Common myeloid progenitor, CD34-positive (primary cell): ENCODE measurements at regions not wholly inside any gene's neighbourhood (a gene's known extent, or its start where the extent isn't known, plus 50 kb on each side); places are given as distances from the start of the nearest gene placed in this dataset.
A peak's percentile ranks its signal among the peaks of the same experiment; 100 is the strongest.

Source experiments
- CTCF ChIA-PET: fragments of 350-600 bp; sonication (Branson Sonifier 250); formaldehyde crosslinking; loops from one replicate; lab custom pipeline; 2021; ENCODE audit warnings: antibody characterized with exemption; lab: Charles Lee
- POLR2A ChIA-PET: fragments of 350-600 bp; sonication (Branson Sonifier 250); formaldehyde crosslinking; loops from one replicate; lab custom pipeline; 2021; ENCODE audit warnings: antibody characterized with exemption; lab: Charles Lee
- DNase-seq, 3 donors: peaks; one replicate each; pipeline versions ENCODE4 v3.0.0 to v3.0.0-alpha.2; 2013
- H3K27ac ChIP-seq, 2 experiments: 1 replicate in 1 of 2; 2 replicates in 1 of 2; pipeline ENCODE4 v1.7.0; 2013; ENCODE audit warnings: inconsistent platforms in 2 of 2, low read length in 2 of 2, mild to moderate bottlenecking in 2 of 2, low read depth in 1 of 2, moderate library complexity in 1 of 2; ENCODE audit not compliant: severe bottlenecking in 2 of 2, insufficient read depth in 1 of 2, poor library complexity in 1 of 2
- H3K27me3 ChIP-seq, 5 experiments: replicated peaks in 2 of 5; 1 replicate in 3 of 5; 2 replicates in 2 of 5; pipeline versions ENCODE4 v1.6.1 to v1.7.0; 2013; ENCODE audit warnings: low read length in 4 of 5, mild to moderate bottlenecking in 2 of 5, moderate library complexity in 2 of 5, inconsistent platforms in 1 of 5; ENCODE audit not compliant: insufficient read depth in 5 of 5, control insufficient read depth in 4 of 5
- H3K36me3 ChIP-seq, 4 experiments: 1 replicate in 2 of 4; 2 replicates in 2 of 4; pipeline versions ENCODE4 v1.6.1 to v1.7.0; 2013; ENCODE audit warnings: low read length in 3 of 4, control low read depth in 1 of 4, mild to moderate bottlenecking in 1 of 4; ENCODE audit not compliant: control insufficient read depth in 4 of 4, insufficient read depth in 4 of 4
- H3K4me1 ChIP-seq, 4 experiments: 1 replicate in 3 of 4; 2 replicates in 1 of 4; pipeline versions ENCODE4 v1.6.1 to v1.7.1; 2013; ENCODE audit warnings: low read length in 3 of 4, mild to moderate bottlenecking in 3 of 4, control low read depth in 1 of 4, inconsistent platforms in 1 of 4, moderate library complexity in 1 of 4; ENCODE audit not compliant: control insufficient read depth in 4 of 4, insufficient read depth in 4 of 4; ENCODE audit errors: control extremely low read depth in 1 of 4
- H3K4me3 ChIP-seq, 7 experiments: 1 replicate in 4 of 7; 2 replicates in 3 of 7; pipeline versions ENCODE4 v1.5.1 to v1.7.0; 2013; ENCODE audit warnings: mild to moderate bottlenecking in 7 of 7, low read length in 6 of 7, moderate library complexity in 6 of 7, inconsistent platforms in 2 of 7, low read depth in 2 of 7, control low read depth in 1 of 7; ENCODE audit not compliant: insufficient read depth in 4 of 7, control insufficient read depth in 1 of 7; ENCODE audit errors: extremely low read depth in 1 of 7
- H3K9me3 ChIP-seq, 5 experiments: 1 replicate in 4 of 5; 2 replicates in 1 of 5; pipeline versions ENCODE4 v1.6.1 to v1.7.1; 2013; ENCODE audit warnings: low read length in 4 of 5, mild to moderate bottlenecking in 2 of 5, inconsistent platforms in 1 of 5, low read depth in 1 of 5, moderate library complexity in 1 of 5; ENCODE audit not compliant: control insufficient read depth in 4 of 5, insufficient read depth in 2 of 5; ENCODE audit errors: control extremely low read depth in 1 of 5
- WGBS: methylation state at CpG from one replicate; pipeline ENCODE4 v1.1.5; 2013; ENCODE audit not compliant: insufficient coverage; 5-methylcytosine and 5-hydroxymethylcytosine counted together

DNA sequence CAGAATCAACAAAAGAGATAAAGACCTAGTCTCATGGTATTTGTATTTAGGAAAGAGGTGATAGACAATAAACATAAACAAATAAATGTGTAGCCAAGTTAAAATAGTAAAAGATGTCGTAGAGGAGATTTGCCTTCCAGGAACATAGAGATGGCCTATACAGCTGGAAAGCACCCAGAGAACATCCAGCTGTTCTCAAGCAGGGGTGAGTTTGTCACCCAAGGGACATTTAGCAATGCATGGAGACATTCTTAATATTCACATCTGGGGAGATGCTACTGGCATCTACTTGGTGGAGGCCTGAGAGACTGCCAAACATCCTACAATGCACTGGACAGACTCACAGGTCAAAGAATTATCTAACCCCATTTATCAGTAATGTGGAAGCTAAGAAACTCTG lies 88.3 kb downstream of the C11orf87 start:
- peaks cover 0 to 16% (median 6%) of the 10 kb centered on the region in 4 experiments for H3K4me1 ChIP-seq
- no peak for DNase-seq
- no peak overlapping the region for H3K4me3 ChIP-seq
- 100% methylated on average over 1 of the region's 1 CpG for WGBS
- H3K27ac ChIP-seq: no peak overlapping the region
- ChIA-PET POLR2A (no interaction called here), CTCF (no interaction called here)
- no peaks in the 10 kb centered on the region for H3K36me3 ChIP-seq
- H3K9me3 ChIP-seq: peaks cover 0 to 2% (median 0%) of the 10 kb centered on the region in 5 experiments
- no peaks in the 10 kb centered on the region for H3K27me3 ChIP-seq

DNA sequence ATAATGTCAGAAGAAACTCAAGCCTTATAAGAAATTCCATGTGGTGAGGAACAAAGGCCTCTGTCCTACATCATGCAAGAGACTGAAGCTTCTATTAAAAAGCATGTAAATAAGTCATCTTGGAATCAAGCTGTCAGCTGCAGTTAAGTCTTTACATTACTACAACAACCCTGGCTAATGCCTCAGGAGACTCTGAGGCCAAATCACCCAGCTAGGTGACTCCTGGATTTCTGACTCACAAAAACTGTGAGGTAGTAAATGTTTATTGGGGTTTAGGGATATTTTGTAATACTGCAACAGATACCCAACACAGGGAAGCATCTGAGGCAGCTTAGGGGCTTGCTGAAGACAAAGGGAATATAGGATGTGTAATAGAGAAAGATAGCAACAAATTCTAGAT lies 89.6 kb downstream of the C11orf87 start:
- H3K27me3 ChIP-seq: no peaks in the 10 kb centered on the region
- no peaks in the 10 kb centered on the region for H3K36me3 ChIP-seq
- H3K4me1 ChIP-seq: peaks cover 0 to 16% (median 6%) of the 10 kb centered on the region in 4 experiments
- ChIA-PET CTCF (no interaction called here), POLR2A (no interaction called here)
- no peak overlapping the region for H3K4me3 ChIP-seq
- H3K9me3 ChIP-seq: peaks cover 0 to 2% (median 0%) of the 10 kb centered on the region in 5 experiments
- DNase-seq: no peak
- no peak overlapping the region for H3K27ac ChIP-seq

DNA sequence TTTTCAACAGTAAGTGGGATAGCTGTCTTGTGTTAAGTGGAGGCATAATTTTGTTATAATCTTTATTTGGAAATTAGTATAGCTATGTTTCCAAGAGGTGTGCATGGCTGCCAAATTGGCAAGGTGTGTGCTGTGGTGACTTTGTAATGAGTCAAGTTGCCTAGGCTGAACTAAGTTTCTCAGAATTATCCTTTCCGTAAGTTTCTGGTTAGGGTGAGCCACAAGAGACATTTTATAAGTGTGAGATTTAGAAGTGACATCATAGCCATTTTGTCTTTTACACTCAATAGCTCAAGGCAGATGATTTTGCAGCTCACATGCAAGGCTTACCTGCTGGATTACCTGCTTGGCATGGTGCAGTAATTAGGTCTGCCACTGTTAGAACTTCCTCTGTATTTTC lies 90.3 kb downstream of the C11orf87 start:
- H3K9me3 ChIP-seq: peaks cover 0 to 2% (median 0%) of the 10 kb centered on the region in 5 experiments
- WGBS: 100% methylated on average over 1 of the region's 1 CpG
- no peaks in the 10 kb centered on the region for H3K36me3 ChIP-seq
- H3K27me3 ChIP-seq: no peaks in the 10 kb centered on the region
- H3K27ac ChIP-seq: no peak overlapping the region
- peaks cover 0 to 16% (median 6%) of the 10 kb centered on the region in 4 experiments for H3K4me1 ChIP-seq
- CTCF ChIA-PET: no interaction called here
- POLR2A ChIA-PET: no interaction called here
- H3K4me3 ChIP-seq: no peak overlapping the region
- DNase-seq: no peak

GRCh38 chr11:109512680-109513079 lies 90.7 kb downstream of the C11orf87 start:
- Histone ChIP-seq H3K4me3 (no peak overlapping the region), H3K4me1 (peaks cover 0 to 16% (median 6%) of the 10 kb centered on the region in 4 experiments), H3K9me3 (peaks cover 0 to 2% (median 0%) of the 10 kb centered on the region in 5 experiments), H3K36me3 (no peaks in the 10 kb centered on the region), H3K27ac (no peak overlapping the region), H3K27me3 (no peaks in the 10 kb centered on the region)
- POLR2A ChIA-PET: no interaction called here
- CTCF ChIA-PET: no interaction called here
- peak; percentile 4 to 86 (median 35) for DNase-seq
- WGBS: 0% methylated on average over 2 of the region's 2 CpGs

DNA sequence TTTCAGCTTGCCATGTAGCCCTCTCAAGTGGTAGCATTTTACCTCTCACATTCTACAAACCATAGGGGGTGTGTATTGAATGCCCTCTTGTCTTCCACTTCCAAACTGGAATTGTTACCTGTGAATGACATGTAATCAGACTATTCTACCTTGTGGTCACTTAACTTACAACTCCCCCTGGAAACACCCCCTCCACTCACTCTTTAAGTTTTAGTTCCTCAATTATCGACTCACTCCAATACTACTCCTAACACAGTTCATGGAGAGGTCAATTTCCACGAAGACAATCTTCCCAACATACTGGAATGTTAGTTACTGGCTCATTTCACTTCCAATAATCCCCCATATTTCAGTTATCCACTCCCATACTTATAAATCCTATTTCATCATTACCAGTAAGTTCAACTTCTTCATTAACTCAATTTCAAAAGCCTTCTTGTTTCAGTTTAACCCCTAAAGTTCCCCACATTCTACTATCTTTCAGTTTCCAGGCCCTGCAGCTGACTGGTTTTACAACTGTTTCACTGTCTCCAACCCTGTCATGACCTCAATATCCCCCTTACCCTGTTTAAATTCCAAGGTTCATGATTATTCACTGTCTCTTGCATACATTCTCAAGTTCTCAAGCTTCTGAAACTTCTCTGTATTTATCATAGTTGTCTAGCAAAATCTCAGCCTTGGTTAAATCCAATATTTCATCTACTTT lies 92.5 kb downstream of the C11orf87 start:
- H3K4me3 ChIP-seq: no peak overlapping the region

GRCh38 chr11:109519253-109519652 lies 97.3 kb downstream of the C11orf87 start:
- no peak for DNase-seq
- Histone ChIP-seq H3K27ac (no peak overlapping the region), H3K36me3 (no peaks in the 10 kb centered on the region), H3K27me3 (no peaks in the 10 kb centered on the region), H3K4me3 (no peak overlapping the region), H3K4me1 (peaks cover 0 to 1% (median 0%) of the 10 kb centered on the region in 4 experiments), H3K9me3 (no peaks in the 10 kb centered on the region)
- CTCF ChIA-PET: no interaction called here
- no CpG with 5 or more reads among the region's 2 CpGs for WGBS
- POLR2A ChIA-PET: no interaction called here

More for the DNA sequence above, 92.5 kb downstream of the C11orf87 start:
- no peak overlapping the region for H3K27ac ChIP-seq
- no peaks in the 10 kb centered on the region for H3K27me3 ChIP-seq
- peak in 1 of 3 donors; percentile 10 for DNase-seq
- 50% methylated on average over 2 of the region's 2 CpGs for WGBS
- ChIA-PET CTCF (no interaction called here), POLR2A (interaction anchor here (0.6 kb wide), 1 partner anchor 407 kb away, joined by 3 read pairs; no protein-coding TSS in a partner anchor)
- H3K9me3 ChIP-seq: peaks cover 0 to 2% (median 0%) of the 10 kb centered on the region in 5 experiments
- no peaks in the 10 kb centered on the region for H3K36me3 ChIP-seq
- H3K4me1 ChIP-seq: peaks cover 0 to 16% (median 4%) of the 10 kb centered on the region in 4 experiments

- H3K27ac ChIP-seq: no peak overlapping the region
- no peaks in the 10 kb centered on the region for H3K4me1 ChIP-seq
- POLR2A ChIA-PET: no interaction called here
- WGBS: no CpG with 5 or more reads among the region's 1 CpG
- H3K36me3 ChIP-seq: no peaks in the 10 kb centered on the region
- DNase-seq: no peak
- no peak overlapping the region for H3K4me3 ChIP-seq
- no peaks in the 10 kb centered on the region for H3K27me3 ChIP-seq
- peaks cover 0 to 2% (median 0%) of the 10 kb centered on the region in 5 experiments for H3K9me3 ChIP-seq
- CTCF ChIA-PET: interaction anchor here (1.7 kb wide), 1 partner anchor 11 kb away, joined by 4 read pairs; no protein-coding TSS in a partner anchor
Observed at GRCh38 chr11:109521571-109522086, 99.6 kb downstream of the C11orf87 start.
